Caco-2 (cell line): ENCODE measurements at regions not wholly inside any gene's neighbourhood (a gene's known extent, or its start where the extent isn't known, plus 50 kb on each side); places are given as distances from the start of the nearest gene placed in this dataset.

Experiments used
- BruUV-seq: library from RNA; stranded (reverse); fragments of 400-500 nt; replicated peaks from 2 replicates; lab custom pipeline; 2021; lab: Mats Ljungman, UMichigan
- CTCF ChIA-PET: fragments of 300-600 bp; sonication (Branson Sonifier 250); formaldehyde crosslinking; loops from one replicate; lab custom pipeline; 2022; ENCODE audit warnings: antibody characterized with exemption; lab: Charles Lee
- POLR2A ChIA-PET: fragments of 300-600 bp; sonication (Branson Sonifier 250); formaldehyde crosslinking; loops from one replicate; lab custom pipeline; 2022; ENCODE audit warnings: antibody characterized with exemption; lab: Charles Lee
- DNase-seq, 2 experiments: peaks; one replicate each; pipeline versions ENCODE4 v3.0.0 to v3.0.0-alpha.2; 2020 to 2022
- H3K27me3 ChIP-seq: replicated peaks from 2 replicates; pipeline ENCODE4 v1.6.0; 2011; ENCODE audit warnings: low read length; ENCODE audit not compliant: control insufficient read depth, insufficient read depth
- H3K36me3 ChIP-seq: 2 replicates; pipeline ENCODE4 v1.5.1; 2011; ENCODE audit warnings: low read length; ENCODE audit not compliant: control insufficient read depth, insufficient read depth
- H3K4me1 ChIP-seq: fragments of 250-450 bp; sonication (Bioruptor Pico); 2 replicates; pipeline ENCODE4 v1.5.1; 2020; ENCODE audit warnings: mild to moderate bottlenecking
- H3K4me3 ChIP-seq: 2 replicates; pipeline ENCODE4 v1.5.1; 2011; ENCODE audit warnings: low read depth, mild to moderate bottlenecking, control low read depth, low read length
- H3K9me3 ChIP-seq: fragments of 250-450 bp; sonication (Bioruptor Pico); 2 replicates; pipeline ENCODE4 v1.5.1; 2020; ENCODE audit warnings: mild to moderate bottlenecking, moderate library complexity
- H3K27ac Mint-ChIP-seq: one replicate; pipeline ENCODE4 v1.8.0; 2022; ENCODE audit warnings: mixed read lengths; ENCODE audit not compliant: unreplicated experiment
- H3K27me3 Mint-ChIP-seq: one replicate; pipeline ENCODE4 v1.8.0; 2022; ENCODE audit warnings: mixed read lengths; ENCODE audit not compliant: insufficient read depth, unreplicated experiment
- H3K36me3 Mint-ChIP-seq: one replicate; pipeline ENCODE4 v1.8.0; 2022; ENCODE audit warnings: mild to moderate bottlenecking, mixed read lengths; ENCODE audit not compliant: insufficient read depth, unreplicated experiment
- H3K4me1 Mint-ChIP-seq: one replicate; pipeline ENCODE4 v1.8.0; 2022; ENCODE audit warnings: low read depth, mixed read lengths; ENCODE audit not compliant: unreplicated experiment
- H3K4me3 Mint-ChIP-seq: one replicate; pipeline ENCODE4 v1.8.0; 2022; ENCODE audit warnings: mild to moderate bottlenecking, moderate library complexity, mixed read lengths; ENCODE audit not compliant: unreplicated experiment
- H3K9me3 Mint-ChIP-seq: one replicate; pipeline ENCODE4 v1.8.0; 2022; ENCODE audit warnings: mixed read lengths; ENCODE audit not compliant: unreplicated experiment
- intact Hi-C: fragments of 100-400 bp; cut with micrococcal nuclease; formaldehyde crosslinking; loops from one replicate; pipeline ENCODE4 v1.10.0; 2022; ENCODE audit not compliant: unreplicated experiment
- TF ChIP-seq, protein P1 (sequence below), 2 experiments: fragments of 200-600 bp in 1 of 2; IDR thresholded peaks; 1 replicate in 1 of 2; 2 replicates in 1 of 2; pipeline versions ENCODE4 v1.5.1 to v1.8.0; 2011 to 2022; ENCODE audit warnings: antibody characterized with exemption in 1 of 2, control low read depth in 1 of 2, inconsistent platforms in 1 of 2, low read depth in 1 of 2, low read length in 1 of 2, mild to moderate bottlenecking in 1 of 2, moderate library complexity in 1 of 2; ENCODE audit not compliant: insufficient read depth in 1 of 2, severe bottlenecking in 1 of 2, unreplicated experiment in 1 of 2

DNA sequence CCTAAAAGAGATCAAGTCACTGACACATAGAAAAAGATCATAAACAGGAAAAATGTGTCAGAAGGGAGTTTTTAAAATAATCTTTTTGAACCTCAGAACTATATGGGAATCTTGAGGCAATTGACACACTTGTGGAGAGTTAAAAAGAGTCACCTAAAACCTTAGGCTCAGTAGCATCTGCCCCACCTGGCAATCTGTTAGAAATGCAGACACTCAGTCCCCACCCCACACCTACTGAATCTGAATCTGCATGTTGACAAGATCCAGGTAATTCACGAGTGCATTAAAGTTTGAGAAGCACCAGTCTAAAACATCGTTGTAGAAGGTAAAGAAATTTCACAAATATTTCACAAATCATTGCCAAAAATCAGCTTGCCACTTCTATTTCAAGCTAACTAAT is 388.3 kb downstream of the NR2F1-AS1 start:
- no peaks in the 10 kb centered on the region for H3K36me3 Mint-ChIP-seq
- Histone ChIP-seq H3K27me3 (no peaks in the 10 kb centered on the region), H3K36me3 (no peaks in the 10 kb centered on the region), H3K4me3 (no peak overlapping the region), H3K4me1 (0 out of 2 replicates have a peak, but pooled peaks cover 6% of the 10 kb centered on the region), H3K9me3 (no peaks in the 10 kb centered on the region)
- intact Hi-C loops: no loop called here
- BruUV-seq: no TSS peak
- DNase-seq: no peak
- H3K4me3 Mint-ChIP-seq: no peak overlapping the region
- TF ChIP-seq, protein P1, sequence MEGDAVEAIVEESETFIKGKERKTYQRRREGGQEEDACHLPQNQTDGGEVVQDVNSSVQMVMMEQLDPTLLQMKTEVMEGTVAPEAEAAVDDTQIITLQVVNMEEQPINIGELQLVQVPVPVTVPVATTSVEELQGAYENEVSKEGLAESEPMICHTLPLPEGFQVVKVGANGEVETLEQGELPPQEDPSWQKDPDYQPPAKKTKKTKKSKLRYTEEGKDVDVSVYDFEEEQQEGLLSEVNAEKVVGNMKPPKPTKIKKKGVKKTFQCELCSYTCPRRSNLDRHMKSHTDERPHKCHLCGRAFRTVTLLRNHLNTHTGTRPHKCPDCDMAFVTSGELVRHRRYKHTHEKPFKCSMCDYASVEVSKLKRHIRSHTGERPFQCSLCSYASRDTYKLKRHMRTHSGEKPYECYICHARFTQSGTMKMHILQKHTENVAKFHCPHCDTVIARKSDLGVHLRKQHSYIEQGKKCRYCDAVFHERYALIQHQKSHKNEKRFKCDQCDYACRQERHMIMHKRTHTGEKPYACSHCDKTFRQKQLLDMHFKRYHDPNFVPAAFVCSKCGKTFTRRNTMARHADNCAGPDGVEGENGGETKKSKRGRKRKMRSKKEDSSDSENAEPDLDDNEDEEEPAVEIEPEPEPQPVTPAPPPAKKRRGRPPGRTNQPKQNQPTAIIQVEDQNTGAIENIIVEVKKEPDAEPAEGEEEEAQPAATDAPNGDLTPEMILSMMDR (IDR thresholded peaks at IDR 0.05; ENCODE audit: insufficient read depth in 1 of 2, low read depth in 1 of 2, low read length in 1 of 2, severe bottlenecking in 1 of 2, unreplicated experiment in 1 of 2): no peak
- H3K27ac Mint-ChIP-seq: no peak overlapping the region
- POLR2A ChIA-PET: no interaction called here
- CTCF ChIA-PET: no interaction called here
- H3K9me3 Mint-ChIP-seq: no peaks in the 10 kb centered on the region
- H3K27me3 Mint-ChIP-seq: no peaks in the 10 kb centered on the region
- no peaks in the 10 kb centered on the region for H3K4me1 Mint-ChIP-seq

DNA sequence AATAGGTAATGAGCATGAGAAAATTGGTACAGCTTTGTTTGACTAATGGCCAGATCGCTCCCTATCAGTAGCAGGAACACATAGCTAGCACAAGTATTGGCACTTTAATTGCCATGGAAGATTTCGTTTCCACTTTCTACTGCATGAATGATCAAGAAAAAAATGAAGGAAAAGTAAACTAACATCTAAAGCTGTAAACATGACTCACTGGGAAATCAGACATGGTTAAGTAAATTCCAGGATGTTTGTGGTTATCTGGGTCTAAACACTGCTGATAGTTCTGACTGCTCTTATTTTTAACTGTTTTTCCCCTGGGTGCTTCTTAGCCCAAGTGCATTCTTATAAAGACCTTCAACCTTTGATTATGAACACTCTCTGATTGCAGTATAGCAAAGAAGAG is 388.9 kb downstream of the NR2F1-AS1 start:
- Mint-ChIP-seq H3K4me1 (no peaks in the 10 kb centered on the region), H3K9me3 (no peaks in the 10 kb centered on the region), H3K27me3 (no peaks in the 10 kb centered on the region), H3K27ac (no peak overlapping the region), H3K36me3 (no peaks in the 10 kb centered on the region), H3K4me3 (no peak overlapping the region)
- no TSS peak for BruUV-seq
- intact Hi-C loops: no loop called here
- Histone ChIP-seq H3K9me3 (no peaks in the 10 kb centered on the region), H3K27me3 (no peaks in the 10 kb centered on the region), H3K4me1 (0 out of 2 replicates have a peak, but pooled peaks cover 6% of the 10 kb centered on the region), H3K36me3 (no peaks in the 10 kb centered on the region), H3K4me3 (no peak overlapping the region)
- POLR2A ChIA-PET: no interaction called here
- no peak for DNase-seq
- CTCF ChIA-PET: no interaction called here
- TF ChIP-seq, protein P1 (IDR thresholded peaks at IDR 0.05; ENCODE audit: insufficient read depth in 1 of 2, low read depth in 1 of 2, low read length in 1 of 2, severe bottlenecking in 1 of 2, unreplicated experiment in 1 of 2): no peak

DNA sequence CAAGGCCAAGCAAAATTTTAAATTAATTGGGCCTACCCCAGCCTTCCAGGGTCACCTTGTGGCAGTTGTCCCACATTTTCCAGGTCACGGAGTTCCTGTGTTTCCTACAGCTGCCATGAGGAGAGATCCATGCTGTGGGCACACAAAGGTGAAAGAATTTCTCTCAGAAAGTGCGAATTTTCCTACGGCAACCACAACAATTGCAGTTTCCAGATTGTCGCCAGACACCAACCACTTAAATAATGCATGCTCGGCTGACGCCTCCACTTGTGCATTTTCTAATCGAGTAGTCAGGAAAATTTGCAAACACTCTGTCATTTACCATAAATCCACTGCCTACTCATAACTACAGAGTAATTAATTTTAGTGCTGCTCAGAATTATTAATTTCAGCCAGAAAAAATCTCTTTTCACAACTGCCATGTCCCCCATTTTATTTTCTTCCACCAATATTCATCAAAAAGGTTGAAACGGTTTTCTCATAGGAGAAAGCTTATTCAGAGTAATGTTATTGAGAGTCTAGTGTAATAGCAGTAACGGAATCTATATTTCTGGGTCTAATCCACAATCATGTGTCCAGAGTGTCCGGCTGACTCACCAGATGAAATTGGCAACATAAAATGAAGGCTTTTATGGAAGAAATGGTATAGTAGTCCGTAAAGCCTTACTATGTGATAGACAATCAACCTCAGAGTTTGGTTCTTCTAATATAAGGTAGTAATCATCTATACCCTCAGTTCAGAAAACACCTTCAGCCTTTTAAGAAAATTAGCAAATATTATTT is 389.8 kb downstream of the NR2F1-AS1 start:
- H3K4me1 ChIP-seq: 0 out of 2 replicates have a peak, but pooled peaks cover 6% of the 10 kb centered on the region
- H3K27ac Mint-ChIP-seq: no peak overlapping the region
- no peak overlapping the region for H3K4me3 ChIP-seq
- no TSS peak for BruUV-seq
- no peaks in the 10 kb centered on the region for H3K27me3 Mint-ChIP-seq
- H3K27me3 ChIP-seq: no peaks in the 10 kb centered on the region
- H3K4me1 Mint-ChIP-seq: no peaks in the 10 kb centered on the region
- ChIA-PET CTCF (no interaction called here), POLR2A (no interaction called here)
- DNase-seq: no peak
- no peaks in the 10 kb centered on the region for H3K9me3 ChIP-seq
- TF ChIP-seq, protein P1 (IDR thresholded peaks at IDR 0.05; ENCODE audit: insufficient read depth in 1 of 2, low read depth in 1 of 2, low read length in 1 of 2, severe bottlenecking in 1 of 2, unreplicated experiment in 1 of 2): no peak
- H3K9me3 Mint-ChIP-seq: no peaks in the 10 kb centered on the region
- no peaks in the 10 kb centered on the region for H3K36me3 Mint-ChIP-seq
- no peak overlapping the region for H3K4me3 Mint-ChIP-seq
- intact Hi-C loops: no loop called here
- no peaks in the 10 kb centered on the region for H3K36me3 ChIP-seq
